Glomerular visceral epithelial cell (primary cell): ENCODE measurements at regions not wholly inside any gene's neighbourhood (a gene's known extent, or its start where the extent isn't known, plus 50 kb on each side); places are given as distances from the start of the nearest gene placed in this dataset.

Experiments
- DNase-seq: peaks from one replicate; pipeline ENCODE4 v3.0.0-alpha.2; 2016; ENCODE audit errors: extremely low spot score

GRCh38 chr18:61948846-61949438 is 56.1 kb upstream of the RNF152 start:
- no peak for DNase-seq

DNA sequence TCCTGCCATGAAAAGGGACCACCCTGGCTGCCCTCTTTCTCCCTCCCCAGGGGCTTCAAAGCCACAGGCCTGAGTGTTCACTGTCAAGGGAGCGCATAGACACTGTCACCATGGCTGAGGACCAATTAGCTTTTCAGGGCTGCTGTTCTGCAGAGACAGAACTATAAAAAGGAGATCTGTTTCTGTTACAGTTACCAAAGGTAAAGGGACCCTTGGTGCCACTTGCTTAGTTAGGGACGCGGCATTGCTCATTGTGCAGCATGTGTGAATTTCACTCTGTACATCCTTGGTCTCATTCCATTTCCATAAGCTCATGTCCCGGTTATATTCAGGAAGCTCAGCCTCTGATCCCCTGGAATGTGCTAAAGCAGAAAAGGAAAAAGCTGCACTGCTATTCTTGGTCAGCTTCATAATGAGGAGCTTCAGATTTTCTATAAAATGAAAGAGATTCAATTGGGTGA is 55.5 kb upstream of the RNF152 start:
- peak; percentile 25 for DNase-seq

DNA sequence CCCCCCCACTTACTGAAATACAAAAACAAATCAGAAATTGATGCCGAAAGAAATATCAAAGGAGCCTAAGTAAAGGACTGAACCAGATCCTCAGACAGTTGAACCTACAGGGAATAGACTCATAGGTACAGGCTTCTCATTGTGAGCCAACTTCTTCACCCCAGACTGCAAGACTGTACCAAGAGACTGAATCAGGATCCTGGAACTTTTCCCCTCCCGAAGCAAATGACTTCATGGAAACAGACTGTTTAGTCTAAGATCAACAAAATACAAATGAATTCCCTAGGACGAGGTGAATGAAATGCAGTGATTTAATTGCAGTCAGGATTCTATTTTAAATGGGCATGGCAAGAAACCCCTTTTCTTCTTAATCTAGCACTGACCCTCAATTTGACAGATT is 53.6 kb upstream of the RNF152 start:
- no peak for DNase-seq

GRCh38 chr18:61943175-61943964 is 50.6 kb upstream of the RNF152 start:
- no peak for DNase-seq
